Astrocyte of the spinal cord (primary cell): ENCODE measurements at regions not wholly inside any gene's neighbourhood (a gene's known extent, or its start where the extent isn't known, plus 50 kb on each side); places are given as distances from the start of the nearest gene placed in this dataset.
A peak's percentile ranks its signal among the peaks of the same experiment; 100 is the strongest.
"Not testable (repeated sequence)": the region's sequence is repeated elsewhere in the genome, so short reads cannot be mapped to it uniquely, and the experiment has no call there.

Experiments
- DNase-seq: peaks from one replicate; pipeline ENCODE4 v3.0.0; 2011; ENCODE audit warnings: low read depth, low spot score
- H3K4me3 ChIP-seq: 2 replicates; pipeline ENCODE4 v1.5.1; 2011; ENCODE audit warnings: low read depth, mild to moderate bottlenecking, low read length, moderate library complexity
- in situ Hi-C: cut with HindIII; loops from 2 replicates; pipeline ENCODE4 v1.10.0; 2017; ENCODE audit warnings: low sequenced_read_pairs
- TF ChIP-seq, protein P1 (sequence below): IDR thresholded peaks from 2 replicates; pipeline ENCODE4 v1.5.1; 2012; ENCODE audit warnings: low read depth, mild to moderate bottlenecking, low read length, inconsistent platforms

DNA sequence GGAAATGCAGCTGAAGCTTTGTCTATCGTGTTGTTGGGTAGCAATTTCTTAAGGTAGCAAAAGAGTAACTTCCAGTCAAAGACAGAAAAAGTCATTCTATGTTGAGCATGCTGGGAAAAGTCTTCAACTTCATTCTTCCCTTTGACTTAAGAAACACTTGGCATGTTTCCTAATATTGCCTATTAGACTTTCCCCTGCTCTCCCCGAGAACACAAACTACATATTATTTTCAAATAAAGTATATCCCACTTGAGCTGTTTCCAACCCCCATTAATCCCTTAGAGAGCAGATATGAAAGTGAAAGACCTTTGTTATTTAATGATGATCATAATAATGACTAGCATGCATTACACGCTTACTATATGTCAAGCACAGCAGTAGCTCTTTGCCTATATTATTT, 136.0 kb upstream of the SPOPL start:
- TF ChIP-seq, protein P1, sequence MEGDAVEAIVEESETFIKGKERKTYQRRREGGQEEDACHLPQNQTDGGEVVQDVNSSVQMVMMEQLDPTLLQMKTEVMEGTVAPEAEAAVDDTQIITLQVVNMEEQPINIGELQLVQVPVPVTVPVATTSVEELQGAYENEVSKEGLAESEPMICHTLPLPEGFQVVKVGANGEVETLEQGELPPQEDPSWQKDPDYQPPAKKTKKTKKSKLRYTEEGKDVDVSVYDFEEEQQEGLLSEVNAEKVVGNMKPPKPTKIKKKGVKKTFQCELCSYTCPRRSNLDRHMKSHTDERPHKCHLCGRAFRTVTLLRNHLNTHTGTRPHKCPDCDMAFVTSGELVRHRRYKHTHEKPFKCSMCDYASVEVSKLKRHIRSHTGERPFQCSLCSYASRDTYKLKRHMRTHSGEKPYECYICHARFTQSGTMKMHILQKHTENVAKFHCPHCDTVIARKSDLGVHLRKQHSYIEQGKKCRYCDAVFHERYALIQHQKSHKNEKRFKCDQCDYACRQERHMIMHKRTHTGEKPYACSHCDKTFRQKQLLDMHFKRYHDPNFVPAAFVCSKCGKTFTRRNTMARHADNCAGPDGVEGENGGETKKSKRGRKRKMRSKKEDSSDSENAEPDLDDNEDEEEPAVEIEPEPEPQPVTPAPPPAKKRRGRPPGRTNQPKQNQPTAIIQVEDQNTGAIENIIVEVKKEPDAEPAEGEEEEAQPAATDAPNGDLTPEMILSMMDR = no peak
- no peak overlapping the region for H3K4me3 ChIP-seq
- no peak for DNase-seq
- in situ Hi-C loops = no loop called here

GRCh38 chr2:138369856-138370255, 131.7 kb upstream of the SPOPL start:
- no peak overlapping the region for H3K4me3 ChIP-seq
- no peak for DNase-seq
- TF ChIP-seq, protein P1 = no peak
- in situ Hi-C loops = no loop called here

DNA sequence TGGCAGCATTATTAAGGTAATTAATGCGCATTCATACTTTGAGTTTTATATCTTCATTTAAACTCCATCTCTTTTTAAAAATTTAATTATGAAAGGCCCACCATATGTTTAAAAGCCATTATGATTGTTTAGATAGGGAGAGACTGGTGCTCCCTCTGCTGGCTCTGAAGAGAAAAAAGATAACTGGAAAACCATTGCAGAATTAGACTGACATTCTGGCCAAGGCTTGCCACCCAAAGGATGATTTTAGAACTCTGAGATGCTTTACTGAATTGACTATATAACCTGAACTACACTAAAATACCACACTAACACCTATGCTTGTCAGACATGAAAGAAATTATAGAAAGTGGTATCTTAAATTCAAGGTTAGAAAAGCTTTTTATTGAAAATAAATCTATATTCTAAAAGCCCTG, 127.6 kb upstream of the SPOPL start:
- H3K4me3 ChIP-seq = no peak overlapping the region
- DNase-seq = peak; percentile 50
- TF ChIP-seq, protein P1 = peak; percentile 73
- in situ Hi-C loops = no loop called here

- DNase-seq = no peak
- in situ Hi-C loops = no loop called here
- TF ChIP-seq, protein P1 = no peak
- H3K4me3 ChIP-seq = no peak overlapping the region
Observed at GRCh38 chr2:138381373-138381772, 120.2 kb upstream of the SPOPL start.

- no peak overlapping the region for H3K4me3 ChIP-seq
- in situ Hi-C loops = no loop called here
- TF ChIP-seq, protein P1 = no peak
- DNase-seq = no peak
Observed at GRCh38 chr2:138382672-138383071, 118.9 kb upstream of the SPOPL start.

DNA sequence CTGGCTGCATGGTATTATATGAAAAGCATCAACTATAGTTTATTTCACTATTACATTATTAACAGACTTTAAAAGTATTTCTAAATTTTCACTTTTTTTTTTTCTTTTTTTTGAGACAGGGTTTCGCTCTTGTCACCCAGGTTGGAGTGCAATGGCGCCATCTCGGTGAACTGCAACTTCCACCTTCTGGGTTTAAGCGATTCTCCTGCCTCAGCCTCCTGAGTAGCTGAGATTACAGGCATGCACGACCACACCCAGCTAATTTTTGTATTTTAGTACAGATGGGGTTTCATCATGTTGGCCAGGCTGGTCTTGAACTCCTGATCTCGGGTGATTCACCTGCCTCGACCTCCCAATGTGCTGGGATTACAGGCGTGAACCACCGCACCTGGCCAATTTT, 115.4 kb upstream of the SPOPL start:
- H3K4me3 ChIP-seq, DNase-seq, in situ Hi-C loops: not testable (repeated sequence)

GRCh38 chr2:138389063-138389462, 112.5 kb upstream of the SPOPL start:
- DNase-seq = no peak
- in situ Hi-C loops = no loop called here
- TF ChIP-seq, protein P1 = no peak
- H3K4me3 ChIP-seq = no peak overlapping the region
